Occipital lobe (tissue), 1 donor: ENCODE measurements at regions not wholly inside any gene's neighbourhood (a gene's known extent, or its start where the extent isn't known, plus 50 kb on each side); places are given as distances from the start of the nearest gene placed in this dataset.
"Not testable (repeated sequence)": the region's sequence is repeated elsewhere in the genome, so short reads cannot be mapped to it uniquely, and the experiment has no call there.

Experiments used
- DNase-seq: peaks from one replicate; lab custom pipeline; 2025; lab: John Stamatoyannopoulos, UW

DNA sequence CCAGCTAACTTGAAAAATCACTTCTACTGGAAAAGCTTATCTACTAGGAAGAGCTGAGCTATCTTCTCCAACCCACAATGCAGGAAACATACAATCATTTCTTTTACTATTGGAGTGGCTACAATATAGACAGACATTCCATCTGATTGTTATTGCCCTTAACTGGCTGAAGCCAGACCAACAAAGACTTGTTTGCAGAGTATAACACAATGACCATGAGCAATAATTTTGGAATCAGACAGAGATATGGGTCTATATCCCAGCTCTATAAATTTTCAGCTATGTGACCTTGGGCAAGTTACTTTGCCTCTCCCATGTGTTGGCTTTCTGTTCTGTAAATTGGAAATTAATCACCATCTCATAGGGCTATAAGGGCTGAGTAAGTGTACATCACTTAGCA lies 244.7 kb upstream of the SLC30A5 start:
- no peak for DNase-seq

DNA sequence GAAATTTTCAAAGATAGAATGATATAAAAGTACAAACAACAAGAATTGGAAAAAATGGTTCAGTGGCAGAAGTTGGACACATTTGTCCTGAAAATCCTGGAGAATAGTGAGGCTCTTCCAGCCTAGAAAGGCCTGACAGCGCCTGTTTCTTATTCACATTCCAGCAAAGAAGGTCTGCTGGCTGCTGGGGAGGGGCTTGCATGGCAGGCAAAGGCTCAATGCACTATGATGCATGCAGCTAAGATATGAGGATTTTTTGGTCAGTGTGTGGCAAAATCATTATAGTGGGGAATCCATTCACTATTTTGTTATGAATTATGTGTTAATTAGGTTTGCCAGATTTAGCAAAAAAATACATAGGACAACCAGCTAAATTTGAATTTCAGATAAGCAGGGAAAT lies 243.9 kb upstream of the SLC30A5 start:
- no peak for DNase-seq

DNA sequence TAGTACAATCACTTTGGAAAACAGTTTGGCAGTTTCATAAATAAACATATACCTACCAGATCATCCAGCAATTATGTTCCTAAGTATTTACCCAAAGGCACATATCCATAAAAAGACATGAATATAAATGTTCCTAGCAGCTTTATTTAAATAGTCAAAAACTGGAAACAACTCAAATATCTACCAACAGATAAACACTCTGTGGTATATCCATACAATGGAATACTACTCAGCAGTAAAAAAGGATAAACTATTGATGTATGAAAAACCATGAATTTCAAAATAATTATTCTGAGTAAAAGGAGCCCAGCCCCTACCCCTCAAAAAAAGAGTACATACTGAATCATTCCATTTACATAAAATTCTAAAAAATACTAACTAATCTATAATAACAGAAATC lies 232.7 kb upstream of the SLC30A5 start:
- no peak for DNase-seq

GRCh38 chr5:68862560-68862959 lies 231.3 kb upstream of the SLC30A5 start:
- DNase-seq = no peak

DNA sequence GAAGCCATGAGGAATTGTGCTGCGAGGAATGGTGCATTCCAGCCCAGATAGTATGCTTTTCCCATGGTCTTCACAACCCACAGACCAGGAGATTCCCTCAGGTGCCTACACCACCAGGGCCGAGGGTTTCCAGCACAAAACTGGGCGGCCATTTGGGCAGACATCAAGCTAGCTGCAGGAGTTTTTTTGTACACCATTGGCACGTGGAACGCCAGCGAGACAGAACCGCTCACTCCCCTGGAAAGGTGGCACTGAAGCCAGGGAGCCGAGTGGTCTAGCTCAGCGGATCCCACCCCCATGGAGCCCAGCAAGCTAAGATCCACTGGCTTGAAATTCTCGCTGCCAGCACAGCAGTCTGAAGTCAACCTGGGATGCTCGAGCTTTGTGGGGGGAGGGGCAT lies 228.6 kb upstream of the SLC30A5 start:
- DNase-seq = not testable (repeated sequence)

- no peak for DNase-seq
Measured at GRCh38 chr5:68872088-68872839, 221.6 kb upstream of the SLC30A5 start.

GRCh38 chr5:68873198-68873597 lies 220.6 kb upstream of the SLC30A5 start:
- DNase-seq = no peak

- no peak for DNase-seq
Measured at GRCh38 chr5:68875351-68875750, 218.5 kb upstream of the SLC30A5 start.

GRCh38 chr5:68883436-68883835 lies 210.4 kb upstream of the SLC30A5 start:
- no peak for DNase-seq

- no peak for DNase-seq
Measured at GRCh38 chr5:68884144-68884754, 209.6 kb upstream of the SLC30A5 start.

GRCh38 chr5:68884883-68885282 lies 208.9 kb upstream of the SLC30A5 start:
- no peak for DNase-seq

- DNase-seq = no peak
Measured at GRCh38 chr5:68886814-68887213, 207.0 kb upstream of the SLC30A5 start.

DNA sequence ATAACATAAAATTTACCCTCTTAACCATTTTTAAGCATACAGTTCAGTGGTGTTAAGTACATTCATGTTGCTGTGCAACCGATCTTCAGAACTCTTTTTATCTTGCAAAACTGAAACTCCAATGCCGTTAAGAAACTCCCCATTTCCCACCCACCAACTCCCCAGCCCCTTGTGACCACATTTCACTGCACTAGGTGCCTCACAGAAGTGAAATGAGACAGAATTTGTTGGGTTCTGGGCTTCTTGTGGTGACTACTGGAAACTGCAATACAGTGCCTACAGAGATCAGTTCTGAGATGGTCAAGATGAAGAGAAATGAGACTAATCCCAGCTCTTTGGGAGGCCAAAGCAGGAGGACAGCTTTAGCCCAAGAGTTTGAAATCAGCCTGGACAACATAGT lies 202.1 kb upstream of the SLC30A5 start:
- no peak for DNase-seq

- no peak for DNase-seq
Measured at GRCh38 chr5:68894673-68895072, 199.1 kb upstream of the SLC30A5 start.

GRCh38 chr5:68898951-68899471 lies 194.8 kb upstream of the SLC30A5 start:
- DNase-seq = peak; percentile 2

- no peak for DNase-seq
Measured at GRCh38 chr5:68911840-68912690, 181.7 kb upstream of the SLC30A5 start.

- DNase-seq = no peak
Measured at GRCh38 chr5:68915079-68915478, 178.7 kb upstream of the SLC30A5 start.

DNA sequence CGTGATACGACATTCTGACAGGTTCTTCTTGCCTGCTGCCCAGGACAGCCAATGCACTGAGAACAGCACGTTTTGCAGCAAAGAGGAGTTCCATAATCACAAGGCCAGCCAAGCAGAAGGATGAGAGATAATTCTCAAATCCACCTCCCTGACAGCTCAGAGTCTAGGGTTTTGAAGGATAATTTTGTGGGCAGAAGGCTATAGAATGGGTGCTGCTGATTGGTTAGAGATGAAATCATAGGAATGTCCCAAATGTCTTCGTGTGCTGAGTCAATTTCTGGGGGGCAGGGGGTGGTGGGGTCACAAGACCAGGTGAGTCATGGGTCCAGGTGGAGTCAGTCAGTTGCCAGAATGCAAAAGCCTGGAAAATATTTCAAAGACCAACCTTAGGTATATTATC lies 175.5 kb upstream of the SLC30A5 start:
- DNase-seq = no peak

GRCh38 chr5:68919988-68920490 lies 173.8 kb upstream of the SLC30A5 start:
- no peak for DNase-seq

DNA sequence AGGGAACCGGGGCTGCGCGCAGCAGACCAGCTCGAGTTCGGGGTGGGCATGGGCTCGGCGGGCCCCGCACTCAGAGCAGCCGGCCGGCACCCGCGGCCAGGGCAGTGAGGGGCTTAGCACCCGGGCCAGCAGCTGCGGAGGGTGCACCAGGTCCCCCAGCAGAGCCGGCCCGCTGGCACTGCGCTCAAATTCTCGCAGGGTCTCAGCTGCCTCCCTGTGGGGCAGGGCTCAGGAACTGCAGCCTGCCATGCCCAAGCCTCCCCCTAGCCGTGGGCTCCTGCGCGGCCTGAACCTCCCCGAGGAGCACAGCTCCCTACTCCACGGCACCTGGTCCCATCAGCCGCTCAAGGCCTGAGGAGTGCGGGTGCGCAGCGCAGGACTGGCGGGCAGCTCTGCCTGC lies 172.9 kb upstream of the SLC30A5 start:
- no peak for DNase-seq

DNA sequence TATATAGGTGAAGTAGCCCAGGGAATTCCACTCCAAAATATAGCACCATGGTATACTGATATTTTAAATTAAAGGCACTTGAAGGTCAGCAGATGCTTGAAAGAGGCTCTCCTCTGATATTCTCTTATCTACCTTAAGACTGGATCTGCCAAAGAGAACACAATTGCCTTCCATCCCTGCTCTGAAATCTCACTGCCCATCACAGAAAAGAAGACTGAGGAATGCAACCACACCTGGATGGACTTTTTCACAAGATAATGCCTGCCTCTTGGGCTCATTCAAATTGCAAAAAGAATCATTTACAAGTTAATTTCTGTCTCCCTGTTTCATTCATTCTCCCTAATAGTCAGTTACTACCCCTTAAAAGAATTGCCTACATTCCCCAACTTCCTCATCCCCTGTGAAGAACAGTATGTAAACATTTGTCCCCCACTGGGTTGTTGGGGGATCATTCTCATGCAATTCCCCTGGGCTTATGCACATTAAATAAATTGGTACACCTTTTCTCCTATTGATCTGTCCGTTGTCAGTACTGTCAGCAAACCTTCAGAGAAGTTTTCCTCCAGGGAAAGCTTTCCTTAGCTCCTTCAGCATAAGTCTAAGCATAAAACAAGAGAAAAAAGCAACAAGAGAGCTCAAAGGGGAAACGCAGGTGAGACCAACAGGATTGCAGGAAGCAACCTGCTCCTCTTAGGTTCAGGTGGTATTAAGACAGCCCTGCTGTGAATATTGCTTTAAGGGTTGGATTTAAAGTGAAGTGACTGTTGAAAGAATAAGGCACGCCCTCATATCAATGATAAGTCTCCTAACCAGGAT lies 171.4 kb upstream of the SLC30A5 start:
- DNase-seq = no peak
